HUDEP-2 (cell line): ENCODE measurements at regions not wholly inside any gene's neighbourhood (a gene's known extent, or its start where the extent isn't known, plus 50 kb on each side); places are given as distances from the start of the nearest gene placed in this dataset.

ENCODE experiments used
- DNase-seq, 76 experiments: peaks; one replicate each; lab custom pipeline; 2025; ENCODE audit not compliant: unreplicated experiment in 76 of 76; lab: John Stamatoyannopoulos, UW

GRCh38 chr1:68293609-68294366 is 61.5 kb upstream of the WLS start:
- no peak for DNase-seq

GRCh38 chr1:68293122-68293521 is 60.8 kb upstream of the WLS start:
- no peak for DNase-seq

GRCh38 chr1:68291688-68292384 is 59.5 kb upstream of the WLS start:
- DNase-seq = peak in 29 of 76 experiments; percentile 1 to 59 (median 20)

DNA sequence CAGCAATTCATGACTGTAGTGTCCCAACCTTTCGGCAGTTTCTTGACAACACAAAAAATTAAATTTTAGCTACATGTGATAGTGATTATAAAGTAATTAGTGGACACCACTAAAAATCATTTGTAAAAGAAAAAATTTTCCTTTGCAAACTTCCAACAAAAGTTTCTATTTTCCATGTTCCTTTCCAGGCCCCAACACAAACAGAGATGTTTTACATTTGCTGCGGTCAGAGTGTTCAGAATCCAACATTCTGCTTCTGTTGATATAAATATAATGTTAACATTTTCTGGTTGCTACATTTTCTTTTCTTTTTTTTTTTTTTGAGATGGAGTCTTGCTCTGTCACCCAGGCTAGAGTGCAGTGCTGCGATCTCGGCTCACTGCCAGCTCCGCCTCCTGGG is 54.9 kb upstream of the WLS start:
- DNase-seq = no peak

DNA sequence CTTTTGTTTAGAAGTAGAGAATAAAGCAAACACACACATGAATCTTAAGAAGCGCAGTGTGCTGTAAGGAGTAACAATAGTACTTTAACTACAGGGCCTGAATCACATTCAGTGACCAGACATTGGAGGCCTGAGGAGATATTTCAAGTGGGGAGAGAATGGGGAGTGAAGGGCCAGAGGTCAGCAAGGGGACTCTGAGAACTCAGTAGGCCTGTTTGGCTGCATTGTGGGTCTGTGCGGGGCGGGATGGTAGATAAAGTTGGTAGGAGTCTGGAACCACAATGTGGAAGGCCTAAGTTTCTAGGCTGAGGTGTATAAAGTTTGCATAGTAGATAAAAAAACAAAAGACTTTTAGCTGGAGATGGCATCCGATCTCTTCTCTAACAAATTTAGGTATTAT is 52.7 kb upstream of the WLS start:
- no peak for DNase-seq

GRCh38 chr1:68281946-68282615 is 49.8 kb upstream of the WLS start:
- no peak for DNase-seq
